ENCODE measurements at regions not wholly inside any gene's neighbourhood (a gene's known extent, or its start where the extent isn't known, plus 50 kb on each side); places are given as distances from the start of the nearest gene placed in this dataset.
A peak's percentile ranks its signal among the peaks of the same experiment; 100 is the strongest.
"Not testable (repeated sequence)": the region's sequence is repeated elsewhere in the genome, so short reads cannot be mapped to it uniquely, and the experiment has no call there.

DNA sequence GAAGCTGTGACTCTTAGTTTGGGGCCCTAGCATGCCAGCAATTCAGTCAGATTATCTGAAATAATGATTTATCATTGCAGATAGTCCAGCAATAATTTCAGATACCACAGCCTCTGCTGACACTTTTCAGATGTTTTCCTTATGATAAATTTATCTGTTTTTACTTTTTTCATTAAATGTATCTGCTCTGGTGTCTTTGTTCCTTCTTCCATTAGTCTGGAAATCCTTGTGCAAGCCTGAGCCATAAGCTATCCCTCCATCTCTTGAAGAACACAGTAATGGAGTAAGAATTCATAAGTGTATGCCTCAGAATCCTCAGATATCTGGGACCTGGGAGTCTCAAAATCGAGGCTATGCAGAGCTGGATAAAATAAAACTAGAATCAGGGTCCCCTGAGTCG lies 146.4 kb upstream of the KRR1 start:
- no peak overlapping the region for H3K4me3 ChIP-seq (ENCODE audit: low read length)
- H3K4me1 ChIP-seq (ENCODE audit: control insufficient read depth, insufficient read depth, low read length): no peaks in the 10 kb centered on the region
- no peak overlapping the region for H3K27ac ChIP-seq (ENCODE audit: low read length)
- no peaks in the 10 kb centered on the region for H3K9me3 ChIP-seq (ENCODE audit: control insufficient read depth, low read length)
- 75% methylated on average over 2 of the region's 2 CpGs for WGBS
- H3K27me3 ChIP-seq (ENCODE audit: control insufficient read depth, insufficient read depth): no peaks in the 10 kb centered on the region
- no peak for ATAC-seq
- intact Hi-C loops (cut with DNase I): no loop called here
- no peak for DNase-seq

DNA sequence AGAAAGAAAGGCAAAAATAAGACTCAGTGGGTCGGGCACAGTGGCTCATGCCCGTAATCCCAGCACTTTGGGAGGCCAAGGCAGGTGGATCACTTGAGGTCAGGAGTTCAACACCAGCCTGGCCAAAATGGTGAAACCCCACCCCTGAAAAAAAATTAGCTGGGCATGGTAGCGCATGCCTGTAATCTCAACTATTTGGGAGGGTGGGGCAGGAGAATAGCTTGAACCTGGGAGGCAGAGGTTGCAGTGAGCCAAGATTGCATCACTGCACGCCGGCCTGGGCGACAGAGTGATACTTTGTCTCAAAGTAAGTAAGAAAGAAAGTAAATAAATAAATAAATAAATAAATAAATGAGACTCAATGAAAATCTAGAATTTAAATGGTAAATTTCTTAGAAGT lies 145.9 kb upstream of the KRR1 start:
- 95% methylated on average over 6 of the region's 6 CpGs for WGBS
- intact Hi-C loops (cut with DNase I); H3K9me3 ChIP-seq (ENCODE audit: control insufficient read depth, low read length); DNase-seq; H3K27me3 ChIP-seq (ENCODE audit: control insufficient read depth, insufficient read depth); H3K4me3 ChIP-seq (ENCODE audit: low read length); H3K27ac ChIP-seq (ENCODE audit: low read length); H3K4me1 ChIP-seq (ENCODE audit: control insufficient read depth, insufficient read depth, low read length); ATAC-seq: not testable (repeated sequence)

DNA sequence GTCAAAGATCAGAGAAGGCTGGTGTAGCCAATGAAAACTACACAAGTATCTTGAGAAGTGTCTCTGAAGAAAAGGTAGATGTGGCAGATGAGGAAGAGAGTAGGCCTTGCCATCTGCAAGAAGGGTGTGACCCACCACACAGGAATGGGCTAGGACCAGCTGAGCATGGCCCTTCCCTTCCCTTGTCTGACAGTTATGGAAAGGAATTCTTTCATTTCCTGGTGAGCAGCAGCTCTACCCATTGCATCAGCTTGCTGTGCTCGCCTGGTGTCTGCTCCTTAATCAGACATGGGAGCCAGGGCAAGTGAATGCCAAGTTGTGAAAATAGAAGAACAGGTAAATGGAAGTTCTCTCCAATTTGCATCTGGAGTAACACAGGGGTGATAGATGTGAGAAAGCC lies 145.2 kb upstream of the KRR1 start:
- no peak overlapping the region for H3K27ac ChIP-seq (ENCODE audit: low read length)
- ATAC-seq (peak in 1 of 2 donors; percentile 69), DNase-seq (no peak)
- 71% methylated on average over 1 of the region's 1 CpG for WGBS
- H3K9me3 ChIP-seq (ENCODE audit: control insufficient read depth, low read length): no peaks in the 10 kb centered on the region
- no peaks in the 10 kb centered on the region for H3K4me1 ChIP-seq (ENCODE audit: control insufficient read depth, insufficient read depth, low read length)
- H3K4me3 ChIP-seq (ENCODE audit: low read length): no peak overlapping the region
- no peaks in the 10 kb centered on the region for H3K27me3 ChIP-seq (ENCODE audit: control insufficient read depth, insufficient read depth)
- intact Hi-C loops (cut with DNase I): no loop called here

DNA sequence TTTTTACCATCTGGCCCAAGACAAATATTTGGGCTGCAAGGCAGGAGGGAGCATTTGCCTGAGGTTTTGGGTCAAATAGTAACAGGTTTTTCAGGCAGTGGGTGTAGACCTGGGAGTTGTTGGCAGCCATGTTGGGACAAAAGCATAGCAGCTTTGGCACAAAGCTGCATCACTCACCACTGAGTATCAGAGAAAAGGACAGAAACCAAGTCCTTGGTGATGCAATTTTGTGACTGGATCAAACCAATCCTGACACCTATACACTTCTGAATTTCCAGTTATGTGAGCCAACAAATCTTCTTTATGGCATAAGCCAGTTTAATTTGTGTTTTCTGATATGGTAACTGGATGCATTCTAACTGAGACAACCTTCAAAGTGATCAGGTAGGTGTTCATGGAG lies 144.8 kb upstream of the KRR1 start:
- no peak overlapping the region for H3K4me3 ChIP-seq (ENCODE audit: low read length)
- H3K4me1 ChIP-seq (ENCODE audit: control insufficient read depth, insufficient read depth, low read length): no peaks in the 10 kb centered on the region
- H3K27me3 ChIP-seq (ENCODE audit: control insufficient read depth, insufficient read depth): no peaks in the 10 kb centered on the region
- no peaks in the 10 kb centered on the region for H3K9me3 ChIP-seq (ENCODE audit: control insufficient read depth, low read length)
- no peak overlapping the region for H3K27ac ChIP-seq (ENCODE audit: low read length)
- DNase-seq (no peak), ATAC-seq (no peak)
- intact Hi-C loops (cut with DNase I): no loop called here

DNA sequence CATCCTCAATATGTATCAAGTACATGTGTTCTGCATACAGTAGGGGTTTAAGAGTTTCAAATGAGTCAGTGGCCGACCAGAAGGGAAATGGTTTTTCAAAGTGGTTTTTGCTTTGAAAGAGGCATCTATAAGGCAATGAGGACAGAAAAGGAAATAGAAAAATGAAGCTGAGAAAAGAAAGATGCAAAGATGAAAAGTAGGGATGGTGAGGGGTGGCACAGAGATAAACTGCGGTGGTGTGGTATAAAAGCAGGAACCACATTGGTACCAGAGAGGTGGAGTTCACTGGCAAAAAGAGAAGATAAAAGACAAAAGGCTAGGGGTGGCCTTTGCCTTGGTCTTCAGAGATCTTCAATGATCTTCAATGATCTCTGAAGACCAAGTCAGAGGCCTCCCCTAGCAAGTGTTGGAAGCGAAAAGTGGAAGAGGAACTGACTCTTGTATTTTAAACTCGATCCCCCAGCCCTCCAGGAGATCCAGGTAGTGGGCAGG lies 144.0 kb upstream of the KRR1 start:
- Histone ChIP-seq H3K4me1 (ENCODE audit: control insufficient read depth, insufficient read depth, low read length) (no peaks in the 10 kb centered on the region), H3K27ac (ENCODE audit: low read length) (no peak overlapping the region), H3K9me3 (ENCODE audit: control insufficient read depth, low read length) (no peaks in the 10 kb centered on the region), H3K27me3 (ENCODE audit: control insufficient read depth, insufficient read depth) (no peaks in the 10 kb centered on the region), H3K4me3 (ENCODE audit: low read length) (no peak overlapping the region)
- WGBS: 95% methylated on average over 4 of the region's 4 CpGs
- DNase-seq (no peak), ATAC-seq (no peak)
- intact Hi-C loops (cut with DNase I): no loop called here

DNA sequence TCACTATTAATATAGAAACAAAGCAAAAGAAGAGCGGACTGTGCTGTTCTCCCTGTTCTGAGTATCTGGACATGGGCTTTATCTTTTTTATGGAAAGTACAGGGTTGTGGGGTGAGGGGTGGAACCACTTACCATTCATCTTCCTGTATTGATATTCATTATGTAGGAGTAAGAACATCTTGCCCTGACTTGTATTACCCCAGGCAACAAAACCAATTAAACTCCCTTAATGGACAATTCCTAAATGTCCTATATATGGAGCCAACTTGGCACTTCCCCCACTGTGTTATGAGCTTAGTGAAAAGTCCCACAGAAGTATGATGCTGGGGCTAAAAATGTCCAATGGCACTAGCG lies 139.9 kb upstream of the KRR1 start:
- Histone ChIP-seq H3K27ac (ENCODE audit: low read length) (no peak overlapping the region), H3K9me3 (ENCODE audit: control insufficient read depth, low read length) (no peaks in the 10 kb centered on the region), H3K4me3 (ENCODE audit: low read length) (no peak overlapping the region), H3K27me3 (ENCODE audit: control insufficient read depth, insufficient read depth) (no peaks in the 10 kb centered on the region), H3K4me1 (ENCODE audit: control insufficient read depth, insufficient read depth, low read length) (no peaks in the 10 kb centered on the region)
- WGBS: 63% methylated on average over 2 of the region's 2 CpGs
- ATAC-seq (no peak), DNase-seq (no peak)
- intact Hi-C loops (cut with DNase I): no loop called here

DNA sequence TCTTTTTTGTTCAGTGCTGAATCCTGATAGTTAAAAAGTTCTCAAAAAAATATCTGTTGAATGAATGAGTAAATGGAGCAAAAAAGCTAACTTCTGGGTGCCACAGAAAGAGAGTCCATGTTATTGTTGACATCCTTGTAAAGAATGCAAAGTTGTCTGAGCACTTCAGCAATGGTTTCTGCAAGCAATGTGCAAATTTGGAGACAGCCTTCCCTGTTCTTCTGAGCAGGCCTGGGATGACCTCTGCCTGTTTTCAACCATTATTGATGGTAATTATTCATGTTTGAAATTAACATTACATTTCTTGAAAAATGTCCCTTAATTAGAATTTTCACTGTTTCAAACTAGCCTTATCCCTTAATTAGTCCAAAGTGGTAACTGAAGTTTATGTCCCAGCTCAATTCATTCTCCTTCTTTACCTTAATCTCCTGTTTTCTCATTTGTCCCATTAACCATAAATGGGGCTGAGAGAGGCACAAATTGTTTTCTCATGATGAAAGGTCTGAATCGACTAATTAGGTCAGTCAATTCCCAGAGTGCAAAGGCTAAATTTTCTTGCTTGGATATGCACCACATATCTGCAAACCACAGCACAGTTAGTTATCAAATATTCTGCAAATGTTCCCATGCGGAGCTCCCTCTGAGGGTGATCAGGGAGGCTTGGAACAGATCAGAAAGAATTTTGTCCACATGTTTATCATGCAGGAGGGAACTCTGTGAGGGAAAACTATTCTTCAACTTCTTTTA lies 139.4 kb upstream of the KRR1 start:
- no peak overlapping the region for H3K4me3 ChIP-seq (ENCODE audit: low read length)
- no peaks in the 10 kb centered on the region for H3K4me1 ChIP-seq (ENCODE audit: control insufficient read depth, insufficient read depth, low read length)
- H3K27ac ChIP-seq (ENCODE audit: low read length): no peak overlapping the region
- no peaks in the 10 kb centered on the region for H3K9me3 ChIP-seq (ENCODE audit: control insufficient read depth, low read length)
- intact Hi-C loops (cut with DNase I): no loop called here
- WGBS: 59% methylated on average over 2 of the region's 2 CpGs
- ATAC-seq (peak in 1 of 2 donors; percentile 56), DNase-seq (no peak)
- no peaks in the 10 kb centered on the region for H3K27me3 ChIP-seq (ENCODE audit: control insufficient read depth, insufficient read depth)

DNA sequence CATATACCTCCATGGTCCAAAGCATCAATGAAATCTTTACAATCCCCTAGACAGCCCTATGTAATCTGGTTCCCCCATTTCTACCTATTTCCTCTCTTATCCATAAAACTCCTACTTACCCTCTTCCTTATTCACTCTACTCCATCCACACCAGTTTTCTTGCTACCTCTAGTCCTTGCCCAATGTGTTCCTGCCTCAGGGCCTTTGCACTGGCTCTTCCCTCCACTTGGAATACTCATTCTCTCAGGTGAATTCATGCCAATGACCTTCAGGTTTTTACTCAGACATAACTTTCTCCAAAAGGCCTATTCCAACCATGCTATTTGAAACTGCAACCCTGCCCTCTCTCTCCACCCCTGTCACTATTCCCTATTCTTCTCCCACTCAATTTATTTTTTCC lies 138.7 kb upstream of the KRR1 start:
- intact Hi-C loops (cut with DNase I): no loop called here
- Histone ChIP-seq H3K4me1 (ENCODE audit: control insufficient read depth, insufficient read depth, low read length) (no peaks in the 10 kb centered on the region), H3K27me3 (ENCODE audit: control insufficient read depth, insufficient read depth) (no peaks in the 10 kb centered on the region), H3K9me3 (ENCODE audit: control insufficient read depth, low read length) (no peaks in the 10 kb centered on the region), H3K27ac (ENCODE audit: low read length) (no peak overlapping the region), H3K4me3 (ENCODE audit: low read length) (no peak overlapping the region)
- no peak for ATAC-seq
- no peak for DNase-seq

DNA sequence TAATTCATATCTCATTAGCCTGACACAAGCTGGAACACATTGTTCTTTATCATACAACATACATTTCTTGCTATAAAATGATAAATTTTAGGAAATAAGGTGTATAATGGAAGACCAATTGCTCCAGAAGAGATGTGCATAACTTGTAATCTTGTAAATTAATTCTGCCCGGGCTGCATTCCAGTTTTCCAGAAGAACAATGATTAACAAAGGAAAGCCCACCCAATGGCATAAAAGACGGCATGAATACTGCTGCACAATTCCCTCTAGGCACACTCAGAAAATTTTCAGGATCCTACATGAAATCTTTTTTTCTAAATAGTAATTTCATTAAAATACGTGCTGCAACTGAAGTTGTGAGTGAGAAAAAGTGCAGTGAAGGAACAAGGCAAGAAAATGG lies 137.4 kb upstream of the KRR1 start:
- no peak overlapping the region for H3K27ac ChIP-seq (ENCODE audit: low read length)
- no peak for ATAC-seq
- WGBS: 47% methylated on average over 3 of the region's 3 CpGs

DNA sequence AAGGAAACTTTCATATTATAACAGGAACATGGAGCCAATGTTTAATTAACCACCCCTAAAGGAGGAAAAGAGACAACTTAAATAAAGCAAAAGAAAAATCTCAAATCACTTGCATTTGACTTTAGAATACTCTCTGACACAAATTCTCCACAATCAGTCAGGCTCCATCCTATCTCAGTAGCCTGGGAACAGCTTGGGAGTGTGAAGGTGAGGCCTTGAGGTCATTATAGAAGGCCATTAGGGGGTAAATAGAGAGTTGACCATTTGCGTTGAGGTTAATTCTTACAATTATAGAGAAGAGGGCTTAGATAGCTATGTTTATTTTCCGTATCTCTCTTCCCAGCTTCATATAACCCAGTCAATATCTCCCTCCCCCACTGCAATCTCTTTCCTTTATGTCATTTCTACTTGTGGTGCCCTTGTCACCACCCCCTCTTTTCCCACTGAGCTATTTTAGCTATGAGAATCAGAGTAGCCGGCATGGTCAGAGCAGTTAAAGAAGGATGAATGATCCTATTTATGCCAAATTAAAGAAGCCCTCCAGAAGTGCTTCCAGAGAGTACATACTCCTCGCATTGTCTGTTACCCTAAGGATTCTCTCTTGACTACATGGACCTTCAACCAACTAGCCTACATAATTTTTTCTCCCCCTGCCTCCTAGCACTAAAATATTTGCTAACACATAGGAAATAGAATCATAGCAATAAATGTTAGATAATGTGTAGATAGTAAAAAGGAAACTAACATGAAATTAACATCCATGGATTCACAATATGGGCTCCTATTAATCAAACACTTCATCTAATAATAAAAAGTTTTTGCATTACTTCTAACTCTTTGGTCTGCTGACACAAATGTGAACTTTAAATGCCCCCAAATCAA lies 135.2 kb upstream of the KRR1 start:
- WGBS: 53% methylated on average over 4 of the region's 4 CpGs
- Histone ChIP-seq H3K27me3 (ENCODE audit: control insufficient read depth, insufficient read depth) (no peaks in the 10 kb centered on the region), H3K4me3 (ENCODE audit: low read length) (no peak overlapping the region), H3K4me1 (ENCODE audit: control insufficient read depth, insufficient read depth, low read length) (no peaks in the 10 kb centered on the region), H3K27ac (ENCODE audit: low read length) (no peak overlapping the region), H3K9me3 (ENCODE audit: control insufficient read depth, low read length) (no peaks in the 10 kb centered on the region)
- intact Hi-C loops (cut with DNase I): no loop called here
- ATAC-seq (no peak), DNase-seq (no peak)

More for the DNA sequence above, 137.4 kb upstream of the KRR1 start:
- Histone ChIP-seq H3K4me1 (ENCODE audit: control insufficient read depth, insufficient read depth, low read length) (no peaks in the 10 kb centered on the region), H3K27me3 (ENCODE audit: control insufficient read depth, insufficient read depth) (no peaks in the 10 kb centered on the region), H3K4me3 (ENCODE audit: low read length) (no peak overlapping the region), H3K9me3 (ENCODE audit: control insufficient read depth, low read length) (no peaks in the 10 kb centered on the region)
- no peak for DNase-seq
- intact Hi-C loops (cut with DNase I): no loop called here

DNA sequence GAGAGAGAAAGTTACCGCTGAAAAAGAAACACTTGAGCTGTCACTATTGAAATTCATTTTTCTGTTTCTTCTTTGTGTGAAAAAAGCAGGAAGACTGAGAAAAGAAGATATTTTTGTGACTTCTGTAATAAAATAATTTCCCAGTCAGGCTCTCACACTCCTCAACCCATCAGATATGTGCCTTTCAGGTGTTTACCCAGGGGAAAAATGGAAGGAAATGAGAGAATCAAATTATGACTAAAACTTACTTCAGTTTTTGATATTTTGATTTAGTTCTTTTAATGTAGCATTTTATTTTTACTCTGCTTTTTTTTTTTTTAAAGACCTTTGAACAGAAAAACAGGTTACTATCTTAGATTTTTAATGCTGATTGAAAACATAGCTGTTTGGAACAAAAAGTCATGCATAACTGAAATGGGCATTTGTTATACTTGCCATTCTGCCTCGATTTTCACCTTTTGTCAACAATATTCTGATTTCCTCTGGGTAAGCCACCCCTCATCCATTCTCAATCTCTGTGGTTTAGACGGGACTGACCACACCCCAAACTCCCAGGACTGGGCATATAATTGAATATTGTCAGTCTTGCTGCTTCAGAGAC lies 133.2 kb upstream of the KRR1 start:
- ATAC-seq (no peak), DNase-seq (no peak)
- H3K9me3 ChIP-seq (ENCODE audit: control insufficient read depth, low read length): no peaks in the 10 kb centered on the region
- intact Hi-C loops (cut with DNase I): no loop called here
- no peaks in the 10 kb centered on the region for H3K4me1 ChIP-seq (ENCODE audit: control insufficient read depth, insufficient read depth, low read length)
- 84% methylated on average over 3 of the region's 3 CpGs for WGBS
- no peak overlapping the region for H3K27ac ChIP-seq (ENCODE audit: low read length)
- no peak overlapping the region for H3K4me3 ChIP-seq (ENCODE audit: low read length)
- no peaks in the 10 kb centered on the region for H3K27me3 ChIP-seq (ENCODE audit: control insufficient read depth, insufficient read depth)

All from right cardiac atrium (tissue), 5 donors.